Mucosa of descending colon (tissue), 3 donors: ENCODE measurements at regions not wholly inside any gene's neighbourhood (a gene's known extent, or its start where the extent isn't known, plus 50 kb on each side); places are given as distances from the start of the nearest gene placed in this dataset.

ENCODE experiments used
- ATAC-seq: fragments of 200-7000 bp; cut with Tn5 transposase; one replicate; pipeline ENCODE4 v1.9.1; 2020; ENCODE audit warnings: mild to moderate bottlenecking, moderate library complexity
- DNase-seq, 3 donors: peaks; one replicate each; pipeline ENCODE4 v3.0.0-alpha.2; 2020
- H3K36me3 ChIP-seq: fragments of 200-600 bp; one replicate; pipeline ENCODE4 v1.8.0; 2021; ENCODE audit warnings: low read depth, mild to moderate bottlenecking
- H3K4me1 ChIP-seq: fragments of 200-600 bp; one replicate; pipeline ENCODE4 v1.8.0; 2021; ENCODE audit warnings: low read depth, mild to moderate bottlenecking
- H3K4me3 ChIP-seq: fragments of 200-600 bp; one replicate; pipeline ENCODE4 v1.8.0; 2021; ENCODE audit warnings: mild to moderate bottlenecking
- H3K9me3 ChIP-seq: fragments of 200-600 bp; one replicate; pipeline ENCODE4 v1.8.0; 2021; ENCODE audit warnings: mild to moderate bottlenecking
- CTCF ChIP-seq: fragments of 200-600 bp; IDR thresholded peaks from one replicate; pipeline ENCODE4 v1.8.0; 2022; ENCODE audit warnings: antibody characterized with exemption, mild to moderate bottlenecking
- intact Hi-C, 2 donors: fragments of 100-400 bp; cut with DNase I in 1 of 2; cut with micrococcal nuclease in 1 of 2; formaldehyde crosslinking; loops; one replicate each; pipeline versions ENCODE4 v1.11.0 to v1.11.1; 2022; cut with DNase I, micrococcal nuclease
- donor health status: DM: no; HTN: no; CAD: no; lungs with moderate emphysema.
- donor health status: DM: no; HTN: no; CAD: no.
- donor health status: DM: no; HTN: yes; CAD: no.

GRCh38 chr6:131354356-131354755 lies 218.7 kb upstream of the ARG1 start:
- DNase-seq = no peak
- no peaks in the 10 kb centered on the region for H3K9me3 ChIP-seq
- H3K36me3 ChIP-seq = no peaks in the 10 kb centered on the region
- intact Hi-C loops = no loop called here
- TF ChIP-seq CTCF = no peak
- H3K4me1 ChIP-seq = no peaks in the 10 kb centered on the region
- no peak for ATAC-seq
- H3K4me3 ChIP-seq = no peak overlapping the region

- no peaks in the 10 kb centered on the region for H3K9me3 ChIP-seq
- no peaks in the 10 kb centered on the region for H3K36me3 ChIP-seq
- no peak for TF ChIP-seq CTCF
- H3K4me3 ChIP-seq = no peak overlapping the region
- intact Hi-C loops = no loop called here
- ATAC-seq = no peak
- DNase-seq = no peak
- H3K4me1 ChIP-seq = no peaks in the 10 kb centered on the region
Measured at GRCh38 chr6:131356161-131356560, 216.9 kb upstream of the ARG1 start.

GRCh38 chr6:131357501-131357900 lies 215.5 kb upstream of the ARG1 start:
- DNase-seq (no peak), ATAC-seq (no peak)
- intact Hi-C loops = no loop called here
- H3K9me3 ChIP-seq = no peaks in the 10 kb centered on the region
- no peak overlapping the region for H3K4me3 ChIP-seq
- no peaks in the 10 kb centered on the region for H3K36me3 ChIP-seq
- TF ChIP-seq CTCF = no peak
- H3K4me1 ChIP-seq = no peaks in the 10 kb centered on the region

GRCh38 chr6:131362070-131362469 lies 211.0 kb upstream of the ARG1 start:
- ATAC-seq (no peak), DNase-seq (no peak)
- TF ChIP-seq CTCF = no peak
- intact Hi-C loops = no loop called here
- Histone ChIP-seq H3K36me3 (no peaks in the 10 kb centered on the region), H3K4me3 (no peak overlapping the region), H3K9me3 (no peaks in the 10 kb centered on the region), H3K4me1 (peaks cover 3% of the 10 kb centered on the region)

- peaks cover 3% of the 10 kb centered on the region for H3K4me1 ChIP-seq
- ATAC-seq (no peak), DNase-seq (no peak)
- H3K9me3 ChIP-seq = no peaks in the 10 kb centered on the region
- TF ChIP-seq CTCF = no peak
- no peaks in the 10 kb centered on the region for H3K36me3 ChIP-seq
- no peak overlapping the region for H3K4me3 ChIP-seq
- intact Hi-C loops = no loop called here
Measured at GRCh38 chr6:131362696-131363095, 210.3 kb upstream of the ARG1 start.
